HEK293 (cell line): ENCODE measurements at regions not wholly inside any gene's neighbourhood (a gene's known extent, or its start where the extent isn't known, plus 50 kb on each side); places are given as distances from the start of the nearest gene placed in this dataset.

ENCODE experiments used
- CTCF ChIA-PET: fragments of 350-600 bp; formaldehyde crosslinking; extraction: SDS; loops from one replicate; lab custom pipeline; 2021; ENCODE audit warnings: antibody characterized with exemption; lab: Yijun Ruan, JAX
- POLR2A ChIA-PET: fragments of 300-600 bp; formaldehyde crosslinking; extraction: SDS; loops from one replicate; lab custom pipeline; 2020; ENCODE audit warnings: antibody characterized with exemption, inconsistent platforms; lab: Yijun Ruan, JAX
- H3K27ac ChIP-seq: fragments of 200-500 bp; sonication (Bioruptor generic); 2 replicates; pipeline ENCODE4 v1.5.1; 2014; ENCODE audit warnings: low read depth, low read length, control low read depth, inconsistent platforms; ENCODE audit errors: extremely low read depth
- H3K36me3 ChIP-seq, 2 experiments: fragments of 200-500 bp in 1 of 2; sonication (Bioruptor generic) in 1 of 2; 1 replicate in 1 of 2; 2 replicates in 1 of 2; pipeline ENCODE4 v1.5.1; 2014 to 2017; ENCODE audit warnings: inconsistent platforms in 2 of 2, low read length in 2 of 2; ENCODE audit not compliant: control insufficient read depth in 2 of 2, insufficient read depth in 1 of 2
- H3K4me1 ChIP-seq: fragments of 200-500 bp; sonication (Bioruptor generic); 2 replicates; pipeline ENCODE4 v1.5.1; 2014; ENCODE audit warnings: mild to moderate bottlenecking, low read length, inconsistent platforms; ENCODE audit not compliant: control insufficient read depth, insufficient read depth
- H3K4me3 ChIP-seq: 2 replicates; pipeline ENCODE4 v1.5.1; 2011; ENCODE audit warnings: low read depth, mild to moderate bottlenecking, control low read depth, low read length, moderate library complexity
- H3K9me3 ChIP-seq: fragments of 200-500 bp; sonication (Bioruptor generic); 2 replicates; pipeline ENCODE4 v1.5.1; 2014; ENCODE audit warnings: low read depth, low read length, inconsistent platforms; ENCODE audit not compliant: control insufficient read depth, insufficient read depth
- ELK4 ChIP-seq: IDR thresholded peaks from 2 replicates; pipeline ENCODE4 v1.6.1; 2011; ENCODE audit warnings: mild to moderate bottlenecking, low read depth, low read length, borderline replicate concordance
- GLIS1 ChIP-seq: fragments of 450-650 bp; formaldehyde crosslinking; IDR thresholded peaks from 2 replicates; pipeline ENCODE4 v1.5.1; 2016; ENCODE audit warnings: missing biosample characterization, missing genetic modification characterization
- HOXA7 ChIP-seq: sonication (generic); formaldehyde crosslinking; IDR thresholded peaks from 2 replicates; pipeline ENCODE4 v1.8.1; 2022; ENCODE audit warnings: missing genetic modification reagents, borderline replicate concordance
- KLF10 ChIP-seq: fragments of 450-650 bp; IDR thresholded peaks from 2 replicates; pipeline ENCODE4 v1.5.1; 2018; ENCODE audit warnings: missing biosample characterization, mild to moderate bottlenecking, missing genetic modification characterization
- OSR2 ChIP-seq: fragments of 450-650 bp; formaldehyde crosslinking; IDR thresholded peaks from 2 replicates; pipeline ENCODE4 v1.5.1; 2016; ENCODE audit warnings: missing biosample characterization, missing genetic modification characterization
- SETDB1 ChIP-seq: IDR thresholded peaks from one replicate; pipeline ENCODE4 v1.6.1; 2017; ENCODE audit warnings: mild to moderate bottlenecking, low read length, moderate library complexity, mixed read lengths; ENCODE audit not compliant: insufficient read length
- TSHZ1 ChIP-seq: fragments of 450-650 bp; formaldehyde crosslinking; IDR thresholded peaks from 2 replicates; pipeline ENCODE4 v1.5.1; 2016; ENCODE audit warnings: missing biosample characterization, missing genetic modification characterization, borderline replicate concordance
- ZBTB26 ChIP-seq: fragments of 450-650 bp; formaldehyde crosslinking; optimal IDR thresholded peaks from 2 replicates; pipeline ENCODE3; 2016; ENCODE audit warnings: missing biosample characterization, mild to moderate bottlenecking, missing genetic modification characterization
- ZFP3 ChIP-seq: fragments of 450-650 bp; formaldehyde crosslinking; IDR thresholded peaks from 2 replicates; pipeline ENCODE4 v1.5.1; 2016; ENCODE audit warnings: low read depth, missing biosample characterization, missing genetic modification characterization
- ZNF184 ChIP-seq: fragments of 450-650 bp; IDR thresholded peaks from 2 replicates; pipeline ENCODE4 v1.5.1; 2018; ENCODE audit warnings: missing biosample characterization, mild to moderate bottlenecking, missing genetic modification characterization
- ZNF239 ChIP-seq: fragments of 450-650 bp; formaldehyde crosslinking; IDR thresholded peaks from 2 replicates; pipeline ENCODE4 v1.5.1; 2016; ENCODE audit warnings: missing biosample characterization, missing genetic modification characterization
- ZNF266 ChIP-seq: fragments of 450-650 bp; formaldehyde crosslinking; IDR thresholded peaks from 2 replicates; pipeline ENCODE4 v1.5.1; 2016; ENCODE audit warnings: missing biosample characterization, missing genetic modification characterization, low read depth
- ZNF292 ChIP-seq: fragments of 450-650 bp; formaldehyde crosslinking; IDR thresholded peaks from 2 replicates; pipeline ENCODE4 v1.5.1; 2016; ENCODE audit warnings: low read depth, missing biosample characterization, missing genetic modification characterization, borderline replicate concordance
- ZNF391 ChIP-seq: fragments of 450-650 bp; formaldehyde crosslinking; IDR thresholded peaks from 2 replicates; pipeline ENCODE4 v1.5.1; 2016; ENCODE audit warnings: low read depth, missing biosample characterization, missing genetic modification characterization, borderline replicate concordance
- ZNF404 ChIP-seq: fragments of 450-650 bp; formaldehyde crosslinking; IDR thresholded peaks from 2 replicates; pipeline ENCODE4 v1.5.1; 2017; ENCODE audit warnings: missing biosample characterization, missing genetic modification characterization
- ZNF433 ChIP-seq: fragments of 450-650 bp; formaldehyde crosslinking; IDR thresholded peaks from 2 replicates; pipeline ENCODE4 v1.5.1; 2016; ENCODE audit warnings: missing biosample characterization, missing genetic modification characterization, low read depth
- ZNF510 ChIP-seq: fragments of 450-650 bp; formaldehyde crosslinking; IDR thresholded peaks from 2 replicates; pipeline ENCODE4 v1.5.1; 2018; ENCODE audit warnings: mild to moderate bottlenecking, missing genetic modification characterization, missing biosample characterization; ENCODE audit not compliant: insufficient replicate concordance
- ZNF530 ChIP-seq: fragments of 450-650 bp; formaldehyde crosslinking; IDR thresholded peaks from 2 replicates; pipeline ENCODE4 v1.5.1; 2016; ENCODE audit warnings: low read depth, missing biosample characterization, missing genetic modification characterization
- ZNF596 ChIP-seq: fragments of 450-650 bp; IDR thresholded peaks from 2 replicates; pipeline ENCODE4 v1.5.0; 2018; ENCODE audit warnings: missing biosample characterization, mild to moderate bottlenecking, missing genetic modification characterization, moderate library complexity
- ZNF610 ChIP-seq: fragments of 450-650 bp; formaldehyde crosslinking; IDR thresholded peaks from 2 replicates; pipeline ENCODE4 v1.5.1; 2016; ENCODE audit warnings: missing biosample characterization, missing genetic modification characterization, borderline replicate concordance
- ZNF626 ChIP-seq: fragments of 450-650 bp; sonication (Bioruptor Pico); formaldehyde crosslinking; IDR thresholded peaks from 2 replicates; pipeline ENCODE4 v1.5.1; 2018; ENCODE audit warnings: missing biosample characterization, missing genetic modification characterization, inconsistent platforms
- ZNF704 ChIP-seq: fragments of 450-650 bp; formaldehyde crosslinking; IDR thresholded peaks from 2 replicates; pipeline ENCODE4 v1.5.1; 2016; ENCODE audit warnings: missing biosample characterization, missing genetic modification characterization
- ZNF776 ChIP-seq: fragments of 450-650 bp; formaldehyde crosslinking; IDR thresholded peaks from 2 replicates; pipeline ENCODE4 v1.5.0; 2017; ENCODE audit warnings: missing biosample characterization, missing genetic modification characterization, borderline replicate concordance
- ZNF830 ChIP-seq: fragments of 450-650 bp; IDR thresholded peaks from 2 replicates; pipeline ENCODE4 v1.5.0; 2018; ENCODE audit warnings: missing biosample characterization, missing genetic modification characterization, low read depth, mild to moderate bottlenecking, moderate library complexity

- Histone ChIP-seq H3K4me1 (no peaks in the 10 kb centered on the region), H3K27ac (no peak overlapping the region), H3K9me3 (no peaks in the 10 kb centered on the region), H3K36me3 (no peaks in the 10 kb centered on the region), H3K4me3 (no peak overlapping the region)
- ChIA-PET CTCF (no interaction called here), POLR2A (no interaction called here)
- no peak for TF ChIP-seq ZNF596 (tag by site-specific recombination)
Measured at GRCh38 chr2:240207661-240208060, 67.2 kb upstream of the OTOS start.

- POLR2A ChIA-PET, result no interaction called here
- Histone ChIP-seq H3K4me1 (no peaks in the 10 kb centered on the region), H3K4me3 (no peak overlapping the region), H3K36me3 (no peaks in the 10 kb centered on the region), H3K27ac (no peak overlapping the region), H3K9me3 (no peaks in the 10 kb centered on the region)
- no peak for TF ChIP-seq ZNF626
- TF ChIP-seq OSR2 (tag by site-specific recombination), result no peak
- no peak for TF ChIP-seq ZNF184 (tag by site-specific recombination)
- TF ChIP-seq ZNF292 (tag by site-specific recombination), result no peak
- TF ChIP-seq ZNF704 (tag by site-specific recombination), result no peak
- no peak for TF ChIP-seq ZNF433 (tag by site-specific recombination)
- no peak for TF ChIP-seq ZNF610 (tag by site-specific recombination)
- TF ChIP-seq SETDB1, result no peak
- no peak for TF ChIP-seq ELK4
- TF ChIP-seq ZNF391 (tag by site-specific recombination), result no peak
- TF ChIP-seq GLIS1 (tag by site-specific recombination), result no peak
- TF ChIP-seq ZNF239 (tag by site-specific recombination), result no peak
- no peak for TF ChIP-seq HOXA7 (CRISPR knock-in tag)
- CTCF ChIA-PET, result no interaction called here
Measured at GRCh38 chr2:240208096-240208495, 67.6 kb upstream of the OTOS start.

- Histone ChIP-seq H3K36me3 (no peaks in the 10 kb centered on the region), H3K9me3 (no peaks in the 10 kb centered on the region), H3K4me3 (no peak overlapping the region), H3K4me1 (no peaks in the 10 kb centered on the region), H3K27ac (no peak overlapping the region)
- no peak for TF ChIP-seq ZNF292 (tag by site-specific recombination)
- no peak for TF ChIP-seq ZNF266 (tag by site-specific recombination)
- TF ChIP-seq ZNF530 (tag by site-specific recombination), result no peak
- no peak for TF ChIP-seq ZNF776
- TF ChIP-seq ZFP3 (tag by site-specific recombination), result no peak
- no peak for TF ChIP-seq ZNF510 (tag by site-specific recombination)
- no peak for TF ChIP-seq KLF10 (tag by site-specific recombination)
- no peak for TF ChIP-seq ZNF830 (tag by site-specific recombination)
- TF ChIP-seq TSHZ1 (tag by site-specific recombination), result no peak
- TF ChIP-seq ZNF404 (tag by site-specific recombination), result no peak
- no peak for TF ChIP-seq ZBTB26
- POLR2A ChIA-PET, result no interaction called here
- CTCF ChIA-PET, result interaction anchor here (0.6 to 0.7 kb wide), 2 partner anchors 23 to 31 kb away, joined by 3 read pairs; no protein-coding TSS in a partner anchor
Measured at GRCh38 chr2:240208631-240209211, 68.3 kb upstream of the OTOS start.
